ENCODE measurements at regions not wholly inside any gene's neighbourhood (a gene's known extent, or its start where the extent isn't known, plus 50 kb on each side); places are given as distances from the start of the nearest gene placed in this dataset.

GRCh38 chr15:60057554-60057953 is 53.4 kb downstream of the FOXB1 start:
- TF ChIP-seq CTCF (IDR thresholded peaks at IDR 0.05; ENCODE audit: insufficient read depth, low read depth, low read length) (no peak), EZH2 (IDR thresholded peaks at IDR 0.05; ENCODE audit: insufficient read depth, low read length) (no peak)
